NCI-H1105 treated with DMSO at 0.1 percent for 48 hours (cell line): ENCODE measurements at regions not wholly inside any gene's neighbourhood (a gene's known extent, or its start where the extent isn't known, plus 50 kb on each side); places are given as distances from the start of the nearest gene placed in this dataset.
"Not testable (repeated sequence)": the region's sequence is repeated elsewhere in the genome, so short reads cannot be mapped to it uniquely, and the experiment has no call there.

ENCODE experiments used
- DNase-seq: peaks from one replicate; lab custom pipeline; 2025; lab: John Stamatoyannopoulos, UW

DNA sequence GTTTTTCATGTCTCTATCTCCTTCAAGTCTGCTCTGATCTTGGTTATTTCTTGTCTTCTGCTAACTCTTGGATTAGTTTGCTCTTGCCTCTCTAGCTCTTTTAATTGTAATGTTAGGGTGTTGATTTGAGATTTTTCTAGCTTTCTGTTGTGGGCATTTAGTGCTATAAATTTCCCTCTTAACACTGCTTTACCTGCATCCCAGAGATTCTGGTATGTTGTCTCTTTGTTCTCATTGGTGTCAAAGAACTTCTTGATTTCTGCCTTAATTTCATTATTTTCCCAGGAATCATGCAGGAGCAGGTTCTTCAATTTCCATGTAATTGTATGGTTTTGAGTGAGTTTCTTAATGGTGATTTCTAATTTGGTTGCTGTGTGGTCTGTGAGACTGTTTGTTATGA lies 128.5 kb upstream of the ZNF267 start:
- not testable (repeated sequence) for DNase-seq

GRCh38 chr16:31745900-31746299 lies 127.7 kb upstream of the ZNF267 start:
- no peak for DNase-seq

GRCh38 chr16:31754998-31755615 lies 118.5 kb upstream of the ZNF267 start:
- no peak for DNase-seq

DNA sequence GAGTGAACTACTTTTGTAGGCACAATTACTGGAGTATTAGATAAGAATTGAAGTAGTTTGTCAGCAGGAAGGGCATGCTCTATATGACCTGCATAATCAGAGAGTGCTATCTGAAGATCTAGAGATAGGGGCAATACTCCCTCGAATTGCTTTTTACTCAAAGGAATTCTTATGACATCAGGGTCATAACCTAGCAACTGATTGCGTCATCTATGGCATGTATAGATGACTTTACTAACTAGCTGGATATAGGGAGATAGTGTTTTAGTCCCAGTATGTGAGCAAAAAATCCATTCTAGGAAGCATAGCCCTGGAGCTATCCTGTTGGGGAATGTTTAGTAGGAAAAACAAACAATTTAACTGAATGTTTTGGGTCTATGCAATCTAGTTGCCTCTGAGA lies 109.5 kb upstream of the ZNF267 start:
- no peak for DNase-seq

DNA sequence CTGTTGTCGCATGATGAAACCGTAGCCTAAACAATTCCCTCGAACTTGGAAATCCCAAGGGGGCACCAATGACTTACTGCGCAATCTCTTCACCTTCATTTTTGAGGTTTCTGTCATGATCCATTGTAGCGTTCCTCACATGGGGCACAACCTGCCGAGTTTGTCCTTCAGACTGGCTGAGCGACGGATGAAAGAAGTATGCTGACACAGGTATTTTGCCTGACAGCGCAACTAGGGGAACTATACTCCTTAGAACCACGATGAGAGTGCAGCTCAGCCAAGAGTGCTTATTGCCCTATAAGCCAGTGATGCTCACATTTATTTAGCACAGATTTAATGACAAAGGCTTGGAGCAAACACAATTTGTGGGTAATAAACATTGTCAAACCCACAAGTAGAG lies 106.3 kb upstream of the ZNF267 start:
- DNase-seq, result no peak

GRCh38 chr16:31780342-31780741 lies 93.3 kb upstream of the ZNF267 start:
- DNase-seq, result no peak

DNA sequence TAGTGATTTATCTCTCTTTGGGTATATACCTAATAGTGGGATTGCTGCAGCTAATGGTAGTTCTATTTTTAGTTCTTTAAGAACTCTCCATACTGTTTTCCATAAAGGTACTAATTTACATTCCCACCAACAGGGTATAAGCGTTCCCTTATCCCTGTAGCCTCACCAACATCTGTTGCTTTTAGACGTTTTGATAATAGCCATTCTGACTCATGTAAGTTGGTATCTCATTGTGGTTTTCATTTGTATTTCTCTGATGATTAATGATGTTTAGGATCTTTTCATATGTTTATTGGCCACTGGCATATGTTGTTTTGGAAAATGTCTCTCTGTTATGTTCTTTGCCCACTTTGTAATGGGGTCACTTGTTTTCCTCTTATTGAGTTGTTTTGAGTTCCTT lies 88.5 kb upstream of the ZNF267 start:
- DNase-seq, result no peak

DNA sequence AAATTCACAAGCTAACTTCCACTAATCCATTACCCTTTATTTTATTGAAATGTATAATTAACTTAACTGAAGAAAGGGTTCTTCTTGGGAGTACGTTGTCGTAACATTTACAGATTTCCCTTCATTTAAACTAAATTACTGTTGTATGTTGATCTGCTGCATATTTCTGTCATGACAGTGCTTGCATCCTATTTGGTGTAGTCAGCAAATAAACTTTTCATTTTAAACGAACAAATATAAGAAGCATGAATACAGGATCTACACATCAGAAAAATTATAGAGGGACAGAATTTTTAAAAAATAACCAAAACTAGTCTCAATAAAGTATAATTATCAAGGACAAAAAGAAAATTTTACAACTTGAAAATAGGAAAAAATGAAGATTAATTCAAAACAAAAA lies 66.5 kb upstream of the ZNF267 start:
- DNase-seq, result no peak

DNA sequence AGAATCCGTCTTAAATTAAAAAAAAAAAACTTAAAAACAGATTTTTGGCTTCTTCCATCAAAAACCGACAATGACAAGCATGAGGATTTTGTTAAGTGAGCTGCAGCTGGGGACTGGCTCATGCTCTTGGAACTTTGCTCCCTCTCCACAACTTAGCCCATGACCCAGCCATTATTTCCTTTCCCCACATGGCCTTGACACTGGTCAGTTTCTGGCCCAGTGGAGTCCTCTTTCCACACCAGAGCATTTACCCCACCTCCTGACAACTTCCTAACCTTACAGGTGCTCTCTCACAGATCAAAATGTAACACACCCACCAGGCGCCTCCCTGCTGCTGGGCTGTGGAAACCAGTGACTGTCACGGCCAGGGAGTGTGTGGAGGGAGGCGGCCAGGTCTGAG lies 62.7 kb upstream of the ZNF267 start:
- no peak for DNase-seq

GRCh38 chr16:31816141-31816540 lies 57.5 kb upstream of the ZNF267 start:
- not testable (repeated sequence) for DNase-seq

GRCh38 chr16:31819386-31819785 lies 54.2 kb upstream of the ZNF267 start:
- DNase-seq, result no peak

DNA sequence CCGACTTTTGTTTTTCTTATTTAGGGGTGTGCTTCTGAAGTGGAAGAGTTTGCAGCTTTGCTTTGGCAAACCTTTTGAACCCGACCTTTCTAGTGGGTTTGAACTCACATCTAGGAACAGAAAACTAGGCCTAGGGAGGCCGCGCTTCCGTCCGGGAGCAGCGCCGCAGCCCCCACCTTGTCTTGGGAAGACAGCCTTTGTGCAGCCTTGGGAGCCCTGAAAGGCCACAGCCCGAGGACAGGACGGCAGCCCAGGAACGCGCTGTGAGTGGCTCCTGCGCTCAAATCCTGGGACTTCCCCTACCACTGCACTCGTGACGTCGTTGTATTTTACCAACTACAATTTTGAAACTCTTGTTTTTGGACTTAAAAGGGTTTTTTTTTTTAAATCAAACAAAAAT lies 53.7 kb upstream of the ZNF267 start:
- DNase-seq, result no peak
